Astrocyte (in vitro differentiated cells and primary cell): ENCODE measurements at regions not wholly inside any gene's neighbourhood (a gene's known extent, or its start where the extent isn't known, plus 50 kb on each side); places are given as distances from the start of the nearest gene placed in this dataset.

ENCODE experiments used
- DNase-seq: peaks from one replicate; pipeline ENCODE4 v3.0.0-alpha.2; 2010; ENCODE audit warnings: low read depth
- FAIRE-seq: peaks from 2 replicates; lab custom pipeline; 2011; peaks lifted over from hg19 to GRCh38; lab: Jason Lieb, UNC
- H2AFZ ChIP-seq: 2 replicates; pipeline ENCODE4 v1.6.0; 2012; ENCODE audit warnings: low read depth, low read length, inconsistent platforms
- H3K27ac ChIP-seq: 2 replicates; pipeline ENCODE4 v1.5.1; 2011; ENCODE audit warnings: low read depth, low read length, inconsistent platforms
- H3K27me3 ChIP-seq: 2 replicates; pipeline ENCODE4 v1.6.0; 2011; ENCODE audit warnings: low read length, inconsistent platforms; ENCODE audit not compliant: insufficient read depth
- H3K36me3 ChIP-seq: 2 replicates; pipeline ENCODE4 v1.5.1; 2011; ENCODE audit warnings: low read length, inconsistent platforms; ENCODE audit not compliant: insufficient read depth
- H3K4me1 ChIP-seq: 2 replicates; pipeline ENCODE4 v1.5.1; 2011; ENCODE audit warnings: low read length, inconsistent platforms; ENCODE audit not compliant: insufficient read depth
- H3K4me2 ChIP-seq: 2 replicates; pipeline ENCODE4 v1.6.0; 2012; ENCODE audit warnings: low read length, inconsistent platforms
- H3K4me3 ChIP-seq: 2 replicates; pipeline ENCODE4 v1.5.1; 2011; ENCODE audit warnings: low read depth, mild to moderate bottlenecking, low read length, inconsistent platforms; ENCODE audit not compliant: insufficient read depth
- H3K79me2 ChIP-seq: 2 replicates; pipeline ENCODE4 v1.6.0; 2012; ENCODE audit warnings: mild to moderate bottlenecking, low read length, inconsistent platforms; ENCODE audit not compliant: insufficient read depth
- H3K9ac ChIP-seq: 2 replicates; pipeline ENCODE4 v1.6.0; 2012; ENCODE audit warnings: mild to moderate bottlenecking, low read length, inconsistent platforms
- H3K9me3 ChIP-seq: 2 replicates; pipeline ENCODE4 v1.5.1; 2012; ENCODE audit warnings: low read depth, mild to moderate bottlenecking, low read length, inconsistent platforms; ENCODE audit not compliant: insufficient read depth
- H4K20me1 ChIP-seq: 2 replicates; pipeline ENCODE4 v1.6.0; 2012; ENCODE audit warnings: low read length, inconsistent platforms; ENCODE audit not compliant: insufficient read depth
- H3K27ac Mint-ChIP-seq: one replicate; pipeline ENCODE4 v1.8.0; 2021; ENCODE audit warnings: mild to moderate bottlenecking, mixed read lengths; ENCODE audit not compliant: unreplicated experiment
- H3K27me3 Mint-ChIP-seq: one replicate; pipeline ENCODE4 v1.8.0; 2021; ENCODE audit warnings: low read depth, mixed read lengths; ENCODE audit not compliant: unreplicated experiment
- H3K36me3 Mint-ChIP-seq: one replicate; pipeline ENCODE4 v1.8.0; 2021; ENCODE audit warnings: low read depth, mixed read lengths; ENCODE audit not compliant: unreplicated experiment
- H3K4me1 Mint-ChIP-seq: one replicate; pipeline ENCODE4 v1.8.0; 2021; ENCODE audit warnings: low read depth, mixed read lengths; ENCODE audit not compliant: unreplicated experiment
- H3K4me3 Mint-ChIP-seq: one replicate; pipeline ENCODE4 v1.8.0; 2021; ENCODE audit warnings: mild to moderate bottlenecking, moderate library complexity, mixed read lengths; ENCODE audit not compliant: unreplicated experiment
- H3K9me3 Mint-ChIP-seq: one replicate; pipeline ENCODE4 v1.8.0; 2021; ENCODE audit warnings: mild to moderate bottlenecking, mixed read lengths; ENCODE audit not compliant: unreplicated experiment
- CTCF ChIP-seq: IDR thresholded peaks from 2 replicates; pipeline ENCODE4 v1.5.1; 2011; ENCODE audit warnings: low read depth, mild to moderate bottlenecking, inconsistent platforms, low read length, moderate library complexity; ENCODE audit not compliant: insufficient read depth
- EZH2 ChIP-seq: IDR thresholded peaks from 2 replicates; pipeline ENCODE4 v1.6.1; 2012; ENCODE audit warnings: mild to moderate bottlenecking, low read length, inconsistent platforms; ENCODE audit not compliant: insufficient read depth

- no peak overlapping the region for H3K4me3 ChIP-seq
- Mint-ChIP-seq H3K4me3 (no peak overlapping the region), H3K9me3 (peaks cover 15% of the 10 kb centered on the region), H3K4me1 (peaks cover 3% of the 10 kb centered on the region), H3K27ac (no peak overlapping the region), H3K27me3 (peaks cover 20% of the 10 kb centered on the region), H3K36me3 (no peaks in the 10 kb centered on the region)
- H3K27me3 ChIP-seq = peaks cover 1% of the 10 kb centered on the region
- no peaks in the 10 kb centered on the region for H3K36me3 ChIP-seq
- no peak overlapping the region for H3K9ac ChIP-seq
- H3K27ac ChIP-seq = no peak overlapping the region
- DNase-seq (no peak), FAIRE-seq (no peak)
- H4K20me1 ChIP-seq = no peaks in the 10 kb centered on the region
- no peak overlapping the region for H2AFZ ChIP-seq
- H3K9me3 ChIP-seq = no peaks in the 10 kb centered on the region
- no peak overlapping the region for H3K4me2 ChIP-seq
- H3K4me1 ChIP-seq = no peaks in the 10 kb centered on the region
- TF ChIP-seq CTCF (no peak), EZH2 (no peak)
- H3K79me2 ChIP-seq = no peaks in the 10 kb centered on the region
Measured at GRCh38 chr9:89720696-89721175, 115.9 kb downstream of the GADD45G start.

GRCh38 chr9:89721176-89721700 is 116.4 kb downstream of the GADD45G start:
- Mint-ChIP-seq H3K27me3 (peaks cover 22% of the 10 kb centered on the region), H3K36me3 (no peaks in the 10 kb centered on the region), H3K4me3 (no peak overlapping the region), H3K4me1 (peaks cover 3% of the 10 kb centered on the region), H3K9me3 (peaks cover 15% of the 10 kb centered on the region), H3K27ac (no peak overlapping the region)
- Histone ChIP-seq H3K4me3 (no peak overlapping the region), H3K36me3 (no peaks in the 10 kb centered on the region), H4K20me1 (no peaks in the 10 kb centered on the region), H3K4me1 (no peaks in the 10 kb centered on the region), H3K9me3 (no peaks in the 10 kb centered on the region), H3K27me3 (no peaks in the 10 kb centered on the region), H3K9ac (no peak overlapping the region), H3K4me2 (no peak overlapping the region), H2AFZ (no peak overlapping the region), H3K79me2 (no peaks in the 10 kb centered on the region), H3K27ac (no peak overlapping the region)
- DNase-seq (no peak), FAIRE-seq (no peak)
- TF ChIP-seq EZH2 (no peak), CTCF (no peak)

- Histone ChIP-seq H3K79me2 (no peaks in the 10 kb centered on the region), H2AFZ (no peak overlapping the region), H3K27ac (no peak overlapping the region), H3K9me3 (no peaks in the 10 kb centered on the region), H3K4me3 (no peak overlapping the region), H3K9ac (no peak overlapping the region), H3K4me2 (no peak overlapping the region), H4K20me1 (no peaks in the 10 kb centered on the region), H3K27me3 (no peaks in the 10 kb centered on the region), H3K36me3 (no peaks in the 10 kb centered on the region), H3K4me1 (no peaks in the 10 kb centered on the region)
- Mint-ChIP-seq H3K27ac (no peak overlapping the region), H3K9me3 (peaks cover 15% of the 10 kb centered on the region), H3K4me3 (no peak overlapping the region), H3K27me3 (peaks cover 29% of the 10 kb centered on the region), H3K36me3 (no peaks in the 10 kb centered on the region), H3K4me1 (peaks cover 3% of the 10 kb centered on the region)
- no peak for DNase-seq
- no peak for FAIRE-seq
- TF ChIP-seq EZH2 (no peak), CTCF (no peak)
Measured at GRCh38 chr9:89721971-89722530, 117.2 kb downstream of the GADD45G start.
